A549 (cell line): ENCODE measurements at regions not wholly inside any gene's neighbourhood (a gene's known extent, or its start where the extent isn't known, plus 50 kb on each side); places are given as distances from the start of the nearest gene placed in this dataset.

Experiments
- CTCF ChIP-seq: fragments of >200 bp; sonication (Bioruptor Twin); formaldehyde crosslinking; IDR thresholded peaks from 3 replicates; pipeline ENCODE4 v1.5.1; 2016
- ELK1 ChIP-seq: fragments of 150-350 bp; IDR thresholded peaks from 2 replicates; pipeline ENCODE4 v1.6.1; 2014; ENCODE audit warnings: low read depth, mild to moderate bottlenecking, low read length
- HMGXB4 ChIP-seq: fragments of 250-450 bp; sonication (Bioruptor Pico); IDR thresholded peaks from 2 replicates; pipeline ENCODE4 v1.5.0; 2021; ENCODE audit warnings: mild to moderate bottlenecking, moderate library complexity, borderline replicate concordance
- NFE2L2 ChIP-seq: fragments of 150-350 bp; conservative IDR thresholded peaks from 2 replicates; pipeline ENCODE4 v1.6.1; 2014; ENCODE audit warnings: low read length

GRCh38 chr13:56900549-56901279, 240.0 kb upstream of the PRR20A start:
- TF ChIP-seq HMGXB4 (CRISPR knock-in tag) (no peak), NFE2L2 (no peak), CTCF (no peak), ELK1 (no peak)
